ENCODE measurements at regions not wholly inside any gene's neighbourhood (a gene's known extent, or its start where the extent isn't known, plus 50 kb on each side); places are given as distances from the start of the nearest gene placed in this dataset.

GRCh38 chr4:165627128-165627527, 245.9 kb upstream of the TLL1 start:
- no peaks in the 10 kb centered on the region for H3K4me1 ChIP-seq (ENCODE audit: control insufficient read depth, low read length)
- TF ChIP-seq, protein P1, sequence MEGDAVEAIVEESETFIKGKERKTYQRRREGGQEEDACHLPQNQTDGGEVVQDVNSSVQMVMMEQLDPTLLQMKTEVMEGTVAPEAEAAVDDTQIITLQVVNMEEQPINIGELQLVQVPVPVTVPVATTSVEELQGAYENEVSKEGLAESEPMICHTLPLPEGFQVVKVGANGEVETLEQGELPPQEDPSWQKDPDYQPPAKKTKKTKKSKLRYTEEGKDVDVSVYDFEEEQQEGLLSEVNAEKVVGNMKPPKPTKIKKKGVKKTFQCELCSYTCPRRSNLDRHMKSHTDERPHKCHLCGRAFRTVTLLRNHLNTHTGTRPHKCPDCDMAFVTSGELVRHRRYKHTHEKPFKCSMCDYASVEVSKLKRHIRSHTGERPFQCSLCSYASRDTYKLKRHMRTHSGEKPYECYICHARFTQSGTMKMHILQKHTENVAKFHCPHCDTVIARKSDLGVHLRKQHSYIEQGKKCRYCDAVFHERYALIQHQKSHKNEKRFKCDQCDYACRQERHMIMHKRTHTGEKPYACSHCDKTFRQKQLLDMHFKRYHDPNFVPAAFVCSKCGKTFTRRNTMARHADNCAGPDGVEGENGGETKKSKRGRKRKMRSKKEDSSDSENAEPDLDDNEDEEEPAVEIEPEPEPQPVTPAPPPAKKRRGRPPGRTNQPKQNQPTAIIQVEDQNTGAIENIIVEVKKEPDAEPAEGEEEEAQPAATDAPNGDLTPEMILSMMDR (IDR thresholded peaks at IDR 0.05; ENCODE audit: low read depth, low read length, poor library complexity, severe bottlenecking) = no peak
- no peak for TF ChIP-seq EZH2phosphoT487 (IDR thresholded peaks at IDR 0.05; ENCODE audit: borderline replicate concordance, low read length)
- H3K79me2 ChIP-seq (ENCODE audit: control insufficient read depth, low read length) = no peaks in the 10 kb centered on the region
- H3K36me3 ChIP-seq (ENCODE audit: control insufficient read depth, low read length) = no peaks in the 10 kb centered on the region
- no peaks in the 10 kb centered on the region for H3K9me2 ChIP-seq (replicated peaks; ENCODE audit: control insufficient read depth, low read length)
- H3K27ac ChIP-seq (ENCODE audit: low read depth, low read length) = no peak overlapping the region
- no peak overlapping the region for H3K4me2 ChIP-seq (ENCODE audit: low read length)
- H3K9me3 ChIP-seq (ENCODE audit: control insufficient read depth, insufficient read depth, low read length) = no peaks in the 10 kb centered on the region
- no peak overlapping the region for H3K4me3 ChIP-seq (ENCODE audit: low read length)
- no peaks in the 10 kb centered on the region for H3K27me3 ChIP-seq (ENCODE audit: control insufficient read depth, low read length)
- no peaks in the 10 kb centered on the region for H3F3A ChIP-seq (ENCODE audit: control insufficient read depth, insufficient read depth)
- no peaks in the 10 kb centered on the region for H4K20me1 ChIP-seq (ENCODE audit: control insufficient read depth, insufficient read depth, low read depth, low read length)

- no peaks in the 10 kb centered on the region for H4K20me1 ChIP-seq (ENCODE audit: control insufficient read depth, insufficient read depth, low read depth, low read length)
- TF ChIP-seq, protein P1 (IDR thresholded peaks at IDR 0.05; ENCODE audit: low read depth, low read length, poor library complexity, severe bottlenecking) = no peak
- no peak for TF ChIP-seq EZH2phosphoT487 (IDR thresholded peaks at IDR 0.05; ENCODE audit: borderline replicate concordance, low read length)
Observed at GRCh38 chr4:165627548-165627947, 245.5 kb upstream of the TLL1 start.

GRCh38 chr4:165628572-165628971, 244.5 kb upstream of the TLL1 start:
- no peaks in the 10 kb centered on the region for H3K9me3 ChIP-seq (ENCODE audit: control insufficient read depth, insufficient read depth, low read length)
- H3K79me2 ChIP-seq (ENCODE audit: control insufficient read depth, low read length) = no peaks in the 10 kb centered on the region
- H3K4me1 ChIP-seq (ENCODE audit: control insufficient read depth, low read length) = no peaks in the 10 kb centered on the region
- no peak for TF ChIP-seq EZH2phosphoT487 (IDR thresholded peaks at IDR 0.05; ENCODE audit: borderline replicate concordance, low read length)
- no peak overlapping the region for H3K27ac ChIP-seq (ENCODE audit: low read depth, low read length)
- no peaks in the 10 kb centered on the region for H3F3A ChIP-seq (ENCODE audit: control insufficient read depth, insufficient read depth)
- H3K36me3 ChIP-seq (ENCODE audit: control insufficient read depth, low read length) = no peaks in the 10 kb centered on the region
- no peak overlapping the region for H3K4me3 ChIP-seq (ENCODE audit: low read length)
- no peaks in the 10 kb centered on the region for H3K27me3 ChIP-seq (ENCODE audit: control insufficient read depth, low read length)
- H3K9me2 ChIP-seq (replicated peaks; ENCODE audit: control insufficient read depth, low read length) = no peaks in the 10 kb centered on the region
- no peaks in the 10 kb centered on the region for H4K20me1 ChIP-seq (ENCODE audit: control insufficient read depth, insufficient read depth, low read depth, low read length)
- H3K4me2 ChIP-seq (ENCODE audit: low read length) = no peak overlapping the region

More at GRCh38 chr4:165627548-165627947, 245.5 kb upstream of the TLL1 start:
- no peak overlapping the region for H3K4me2 ChIP-seq (ENCODE audit: low read length)
- H3K4me1 ChIP-seq (ENCODE audit: control insufficient read depth, low read length) = no peaks in the 10 kb centered on the region
- H3K4me3 ChIP-seq (ENCODE audit: low read length) = no peak overlapping the region
- H3K27me3 ChIP-seq (ENCODE audit: control insufficient read depth, low read length) = no peaks in the 10 kb centered on the region
- H3K9me3 ChIP-seq (ENCODE audit: control insufficient read depth, insufficient read depth, low read length) = no peaks in the 10 kb centered on the region
- H3K36me3 ChIP-seq (ENCODE audit: control insufficient read depth, low read length) = no peaks in the 10 kb centered on the region
- H3F3A ChIP-seq (ENCODE audit: control insufficient read depth, insufficient read depth) = no peaks in the 10 kb centered on the region
- H3K79me2 ChIP-seq (ENCODE audit: control insufficient read depth, low read length) = no peaks in the 10 kb centered on the region
- no peak overlapping the region for H3K27ac ChIP-seq (ENCODE audit: low read depth, low read length)
- H3K9me2 ChIP-seq (replicated peaks; ENCODE audit: control insufficient read depth, low read length) = no peaks in the 10 kb centered on the region

DNA sequence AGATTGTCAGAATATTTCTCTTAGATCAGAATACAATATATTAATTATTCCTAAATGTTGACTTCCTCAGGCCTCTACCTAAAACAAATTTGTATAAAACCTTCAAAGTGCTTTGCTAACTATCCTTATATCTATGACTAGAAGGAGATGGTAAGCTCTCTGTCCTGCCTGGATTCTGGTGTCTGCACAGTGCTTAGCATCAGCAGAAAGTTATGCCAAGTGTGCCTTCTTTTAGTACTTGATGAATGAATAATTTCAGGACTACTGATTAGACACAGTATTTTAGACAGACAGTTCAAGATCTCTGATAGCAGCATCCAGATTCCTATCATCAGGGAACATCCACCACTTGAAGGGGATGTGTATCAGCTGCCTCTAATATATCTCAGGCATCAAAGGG, 242.4 kb upstream of the TLL1 start:
- no peaks in the 10 kb centered on the region for H3K27me3 ChIP-seq (ENCODE audit: control insufficient read depth, low read length)
- no peaks in the 10 kb centered on the region for H3K9me3 ChIP-seq (ENCODE audit: control insufficient read depth, insufficient read depth, low read length)
- H3K9me2 ChIP-seq (replicated peaks; ENCODE audit: control insufficient read depth, low read length) = no peaks in the 10 kb centered on the region
- H3K4me2 ChIP-seq (ENCODE audit: low read length) = no peak overlapping the region
- no peaks in the 10 kb centered on the region for H3F3A ChIP-seq (ENCODE audit: control insufficient read depth, insufficient read depth)
- H3K79me2 ChIP-seq (ENCODE audit: control insufficient read depth, low read length) = no peaks in the 10 kb centered on the region
- TF ChIP-seq, protein P1 (IDR thresholded peaks at IDR 0.05; ENCODE audit: low read depth, low read length, poor library complexity, severe bottlenecking) = no peak
- no peak for TF ChIP-seq EZH2phosphoT487 (IDR thresholded peaks at IDR 0.05; ENCODE audit: borderline replicate concordance, low read length)
- H3K4me1 ChIP-seq (ENCODE audit: control insufficient read depth, low read length) = no peaks in the 10 kb centered on the region
- no peak overlapping the region for H3K27ac ChIP-seq (ENCODE audit: low read depth, low read length)
- H3K4me3 ChIP-seq (ENCODE audit: low read length) = no peak overlapping the region
- no peaks in the 10 kb centered on the region for H4K20me1 ChIP-seq (ENCODE audit: control insufficient read depth, insufficient read depth, low read depth, low read length)
- H3K36me3 ChIP-seq (ENCODE audit: control insufficient read depth, low read length) = no peaks in the 10 kb centered on the region

Measured in DOHH2 (cell line).